ENCODE measurements at regions not wholly inside any gene's neighbourhood (a gene's known extent, or its start where the extent isn't known, plus 50 kb on each side); places are given as distances from the start of the nearest gene placed in this dataset.
A peak's percentile ranks its signal among the peaks of the same experiment; 100 is the strongest.

- DNase-seq: no peak
- no peak overlapping the region for H3K27ac ChIP-seq
- intact Hi-C loops (cut with DNase I): no loop called here
- no peak overlapping the region for H3K4me3 ChIP-seq
- H3K4me1 ChIP-seq: no peaks in the 10 kb centered on the region
- no peaks in the 10 kb centered on the region for H3K36me3 ChIP-seq
- ATAC-seq: no peak
- H3K27me3 ChIP-seq (ENCODE audit: low read depth): no peaks in the 10 kb centered on the region
- no peak for TF ChIP-seq CTCF (IDR thresholded peaks at IDR 0.05)
- H3K9me3 ChIP-seq: no peaks in the 10 kb centered on the region
Measured at GRCh38 chr15:34700891-34701427, 53.8 kb downstream of the GJD2 start.

- intact Hi-C loops (cut with DNase I): no loop called here
Measured at GRCh38 chr15:34699968-34700640, 54.7 kb downstream of the GJD2 start.

GRCh38 chr15:34696506-34696905 lies 58.3 kb downstream of the GJD2 start:
- DNase-seq (no peak), ATAC-seq (no peak)
- no peak overlapping the region for H3K4me3 ChIP-seq
- intact Hi-C loops (cut with DNase I): no loop called here
- no peak overlapping the region for H3K27ac ChIP-seq
- no peaks in the 10 kb centered on the region for H3K9me3 ChIP-seq
- no peaks in the 10 kb centered on the region for H3K27me3 ChIP-seq (ENCODE audit: low read depth)
- H3K36me3 ChIP-seq: no peaks in the 10 kb centered on the region
- TF ChIP-seq CTCF (IDR thresholded peaks at IDR 0.05): no peak
- no peaks in the 10 kb centered on the region for H3K4me1 ChIP-seq

More at GRCh38 chr15:34699968-34700640, 54.7 kb downstream of the GJD2 start:
- no peak for DNase-seq
- Histone ChIP-seq H3K4me3 (no peak overlapping the region), H3K27ac (no peak overlapping the region), H3K27me3 (ENCODE audit: low read depth) (no peaks in the 10 kb centered on the region), H3K36me3 (no peaks in the 10 kb centered on the region), H3K4me1 (no peaks in the 10 kb centered on the region), H3K9me3 (no peaks in the 10 kb centered on the region)
- no peak for TF ChIP-seq CTCF (IDR thresholded peaks at IDR 0.05)
- no peak for ATAC-seq

GRCh38 chr15:34693053-34693744 lies 61.6 kb downstream of the GJD2 start:
- Histone ChIP-seq H3K4me1 (no peaks in the 10 kb centered on the region), H3K9me3 (no peaks in the 10 kb centered on the region), H3K27ac (no peak overlapping the region), H3K27me3 (ENCODE audit: low read depth) (no peaks in the 10 kb centered on the region), H3K36me3 (no peaks in the 10 kb centered on the region), H3K4me3 (no peak overlapping the region)
- ATAC-seq: peak; percentile 44 to 64
- intact Hi-C loops (cut with DNase I): no loop called here
- no peak for TF ChIP-seq CTCF (IDR thresholded peaks at IDR 0.05)
- no peak for DNase-seq

GRCh38 chr15:34691034-34691433 lies 63.8 kb downstream of the GJD2 start:
- ATAC-seq (no peak), DNase-seq (no peak)
- intact Hi-C loops (cut with DNase I): no loop called here
- TF ChIP-seq CTCF (IDR thresholded peaks at IDR 0.05): no peak
- no peaks in the 10 kb centered on the region for H3K9me3 ChIP-seq
- H3K27ac ChIP-seq: no peak overlapping the region
- no peaks in the 10 kb centered on the region for H3K4me1 ChIP-seq
- no peak overlapping the region for H3K4me3 ChIP-seq
- H3K27me3 ChIP-seq (ENCODE audit: low read depth): no peaks in the 10 kb centered on the region
- no peaks in the 10 kb centered on the region for H3K36me3 ChIP-seq
